GM19351 (cell line): ENCODE measurements at regions not wholly inside any gene's neighbourhood (a gene's known extent, or its start where the extent isn't known, plus 50 kb on each side); places are given as distances from the start of the nearest gene placed in this dataset.

ENCODE experiments used
- ATAC-seq: cut with Tn5 transposase; IDR thresholded peaks from one replicate; pipeline ENCODE4 v1.9.1; 2021; ENCODE audit warnings: mild to moderate bottlenecking, moderate library complexity; ENCODE audit not compliant: unreplicated experiment

DNA sequence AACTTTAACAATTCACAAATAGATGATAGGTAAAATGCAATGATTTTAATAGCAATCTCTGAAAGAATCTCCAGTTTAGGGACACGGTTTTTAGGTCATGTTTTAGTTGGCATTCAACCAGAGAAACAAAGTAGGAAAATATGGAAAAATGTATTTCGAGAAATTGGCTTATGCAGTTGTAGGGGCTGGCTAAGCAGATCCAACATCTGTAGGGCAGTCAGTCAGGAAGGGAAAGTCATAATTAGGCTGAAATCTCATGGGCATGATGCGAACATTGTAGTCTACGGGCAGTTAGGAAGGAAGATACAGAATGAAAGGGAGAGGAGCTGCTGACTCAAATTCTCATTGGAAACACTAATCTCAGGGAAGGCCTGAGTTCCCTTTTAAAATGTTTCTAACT, 1276.0 kb upstream of the ADGRL4 start:
- no peak for ATAC-seq

DNA sequence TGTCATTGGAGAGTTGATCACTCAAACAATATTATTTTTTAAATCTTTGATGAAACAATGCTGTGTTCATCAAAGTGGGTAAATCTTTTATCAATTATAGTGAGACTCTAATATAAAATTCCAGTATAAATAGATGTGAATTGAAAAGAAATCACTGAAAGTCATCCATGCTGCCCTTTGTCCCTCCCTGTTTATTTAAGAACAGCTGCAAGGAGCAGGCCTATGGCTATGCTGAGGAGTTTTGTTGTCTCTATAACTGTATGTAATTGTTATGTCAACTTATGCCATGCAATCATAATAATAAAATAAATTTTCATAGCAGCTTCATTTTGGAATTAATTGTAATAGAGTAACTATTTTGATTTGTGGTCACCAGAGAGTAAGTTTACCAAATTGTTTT, 1272.4 kb upstream of the ADGRL4 start:
- ATAC-seq = no peak

DNA sequence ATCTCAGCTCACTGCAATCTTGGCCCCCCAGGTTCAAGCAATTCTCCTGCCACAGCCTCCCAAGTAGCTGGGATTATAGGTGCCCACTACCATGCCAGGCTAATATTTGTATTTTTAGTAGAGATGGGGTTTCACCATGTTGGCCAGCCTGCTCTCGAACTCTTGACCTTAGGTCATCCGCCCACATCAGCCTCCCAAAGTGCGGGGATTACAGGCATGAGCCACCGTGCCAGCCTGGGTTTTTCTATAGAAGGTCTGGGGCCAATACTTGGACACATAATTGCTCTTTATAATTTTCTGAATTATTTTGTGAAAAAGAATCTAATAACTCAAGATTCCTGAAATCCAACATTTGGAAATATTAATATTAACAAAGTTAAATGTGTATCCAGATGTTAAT, 1267.7 kb upstream of the ADGRL4 start:
- no peak for ATAC-seq

- no peak for ATAC-seq
Measured at GRCh38 chr1:80272495-80272894, 1266.0 kb upstream of the ADGRL4 start.

- ATAC-seq = no peak
Measured at GRCh38 chr1:80258659-80259058, 1252.1 kb upstream of the ADGRL4 start.

DNA sequence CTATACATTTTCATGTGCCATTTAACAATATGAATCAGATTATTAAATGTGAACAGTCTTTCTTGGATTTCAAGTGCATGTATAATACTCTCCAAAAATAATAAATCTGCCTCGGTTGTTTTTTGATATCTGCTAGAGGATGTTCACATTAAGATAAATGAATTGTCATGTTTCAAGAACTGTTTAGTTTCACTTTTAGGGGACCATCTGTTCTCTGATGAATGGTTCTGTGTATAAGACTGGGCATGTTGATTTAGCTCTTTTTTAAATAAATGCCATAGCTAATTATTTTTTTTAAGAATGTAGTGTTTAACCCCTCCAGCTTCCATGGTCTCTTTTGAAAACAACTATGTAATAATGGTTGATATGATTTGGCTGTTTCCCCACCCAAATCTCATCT, 1245.1 kb upstream of the ADGRL4 start:
- ATAC-seq = no peak

DNA sequence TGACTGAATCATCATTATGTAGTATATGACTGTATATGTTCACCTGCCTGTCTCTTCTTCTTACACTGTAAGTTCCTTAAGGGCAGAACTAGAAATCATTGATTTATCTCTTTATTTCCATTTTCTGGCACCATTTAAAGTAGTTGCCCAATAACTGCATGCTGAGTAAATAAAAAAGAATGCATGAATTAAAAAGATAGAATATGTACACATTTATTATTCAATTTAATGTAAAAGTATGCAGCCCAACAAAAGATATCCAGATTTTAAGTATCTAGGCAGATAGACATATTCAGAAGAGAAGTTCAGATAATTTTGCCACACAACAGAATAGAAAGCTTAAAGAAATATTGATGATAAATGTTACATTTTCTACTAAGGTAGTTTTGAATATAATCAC, 1244.6 kb upstream of the ADGRL4 start:
- no peak for ATAC-seq

DNA sequence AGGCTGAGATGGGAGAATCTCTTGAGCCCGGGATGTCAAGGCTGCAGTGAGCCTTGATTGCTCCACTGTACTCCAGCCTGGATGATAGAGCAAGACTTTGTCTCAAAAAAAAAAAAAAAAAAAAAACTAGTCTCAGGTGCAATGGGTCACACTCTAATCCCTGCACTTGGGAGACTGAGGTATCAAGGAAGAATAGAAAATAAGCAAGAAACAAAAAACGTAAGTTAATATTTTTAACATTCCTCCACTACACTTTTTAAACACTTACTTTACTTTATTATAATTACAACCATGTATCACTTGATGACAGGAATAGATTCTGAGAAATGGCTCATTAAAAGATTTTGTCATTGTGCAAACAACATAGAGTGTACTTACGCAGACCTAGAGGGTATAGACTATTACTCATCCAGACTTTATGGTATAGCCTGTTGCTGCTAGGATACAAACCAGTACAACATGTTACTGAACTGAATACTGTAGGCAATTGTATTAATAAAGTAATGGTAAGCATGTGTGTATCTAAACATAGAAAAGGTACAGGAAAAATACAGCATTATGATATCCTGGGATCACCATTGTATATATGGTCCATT, 1244.1 kb upstream of the ADGRL4 start:
- ATAC-seq = no peak

- ATAC-seq = no peak
Measured at GRCh38 chr1:80249699-80250098, 1243.2 kb upstream of the ADGRL4 start.

- ATAC-seq = no peak
Measured at GRCh38 chr1:80248886-80249285, 1242.4 kb upstream of the ADGRL4 start.

GRCh38 chr1:80245813-80246212, 1239.3 kb upstream of the ADGRL4 start:
- no peak for ATAC-seq

GRCh38 chr1:80244372-80244771, 1237.8 kb upstream of the ADGRL4 start:
- no peak for ATAC-seq

DNA sequence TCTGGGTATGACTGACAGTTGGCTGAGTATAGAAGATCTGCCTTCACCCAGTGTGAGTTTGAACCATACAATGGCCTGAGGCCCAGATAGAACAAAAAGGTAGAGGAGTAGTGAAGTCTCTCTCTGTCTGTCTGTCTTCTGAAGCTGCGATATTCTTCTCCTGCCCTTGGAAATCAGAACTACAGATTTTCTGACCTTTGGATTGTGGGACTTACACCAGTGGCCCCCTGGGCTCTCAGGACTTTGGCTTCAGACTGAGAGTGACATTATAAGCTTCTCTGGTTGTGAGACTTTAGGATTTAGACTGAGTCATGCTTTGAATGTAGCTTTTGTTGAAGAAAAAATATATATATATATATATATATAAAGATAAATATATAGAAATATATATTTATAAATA, 1235.0 kb upstream of the ADGRL4 start:
- no peak for ATAC-seq

DNA sequence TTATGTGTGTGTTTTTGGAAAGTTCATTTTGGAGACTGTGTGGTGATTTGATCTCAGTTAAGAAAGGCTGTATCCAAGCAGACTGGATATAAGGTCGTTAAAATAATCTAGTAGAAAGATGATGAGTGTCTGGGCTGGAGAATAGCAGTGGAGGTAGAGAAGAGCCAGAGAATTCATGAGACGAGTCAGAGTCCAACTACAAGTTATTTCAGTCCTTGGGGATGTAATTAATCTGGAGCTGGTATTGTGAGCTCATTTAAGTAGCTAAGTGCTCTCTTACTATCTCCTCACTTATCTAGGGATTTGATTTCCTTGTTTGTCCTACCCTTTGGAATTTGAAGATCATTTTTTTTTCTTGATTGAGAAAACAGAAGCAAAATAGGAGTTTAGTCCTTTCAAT, 1219.0 kb upstream of the ADGRL4 start:
- ATAC-seq = no peak

- ATAC-seq = no peak
Measured at GRCh38 chr1:80221319-80221718, 1214.8 kb upstream of the ADGRL4 start.

GRCh38 chr1:80218112-80218511, 1211.6 kb upstream of the ADGRL4 start:
- ATAC-seq = peak; percentile 79

GRCh38 chr1:80217377-80217986, 1211.0 kb upstream of the ADGRL4 start:
- no peak for ATAC-seq

GRCh38 chr1:80214888-80215540, 1208.5 kb upstream of the ADGRL4 start:
- peak; percentile 69 for ATAC-seq

GRCh38 chr1:80212948-80213347, 1206.4 kb upstream of the ADGRL4 start:
- ATAC-seq = no peak

GRCh38 chr1:80211691-80212380, 1205.3 kb upstream of the ADGRL4 start:
- ATAC-seq = no peak

GRCh38 chr1:80202118-80202517, 1195.6 kb upstream of the ADGRL4 start:
- ATAC-seq = no peak

- ATAC-seq = no peak
Measured at GRCh38 chr1:80194221-80194620, 1187.7 kb upstream of the ADGRL4 start.
